Fibroblast of skin of left biceps (primary cell): ENCODE measurements at regions not wholly inside any gene's neighbourhood (a gene's known extent, or its start where the extent isn't known, plus 50 kb on each side); places are given as distances from the start of the nearest gene placed in this dataset.
"Not testable (repeated sequence)": the region's sequence is repeated elsewhere in the genome, so short reads cannot be mapped to it uniquely, and the experiment has no call there.

Experiments
- DNase-seq, 2 experiments: peaks; one replicate each; pipeline ENCODE4 v3.0.0-alpha.2; 2013; ENCODE audit warnings: low read depth in 2 of 2

DNA sequence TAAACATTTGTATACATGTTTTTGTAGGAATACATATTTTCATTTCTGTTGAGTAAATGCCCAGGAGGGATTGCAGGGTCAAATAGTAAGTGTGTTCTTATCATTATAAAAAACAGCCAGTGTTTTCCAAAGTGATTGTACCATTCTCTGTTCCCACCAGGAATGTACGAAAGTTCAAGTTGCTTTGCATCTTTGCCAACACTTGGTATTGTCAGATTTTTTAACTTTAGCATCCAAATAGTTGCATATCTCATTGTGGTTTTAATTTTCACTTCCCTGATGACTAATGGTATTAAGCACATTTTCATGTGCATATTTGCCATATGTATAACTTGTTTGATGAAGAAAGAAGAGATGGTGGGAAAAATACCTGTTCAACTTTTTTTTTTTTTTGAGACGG, 213.9 kb downstream of the ZNF365 start:
- no peak for DNase-seq

- no peak for DNase-seq
These were observed 214.8 kb upstream of the ADO start for GRCh38 chr10:62589689-62590088.

- DNase-seq = no peak
These were observed 214.2 kb upstream of the ADO start for GRCh38 chr10:62590306-62590705.

- DNase-seq = no peak
These were observed 210.4 kb upstream of the ADO start for GRCh38 chr10:62594093-62594520.

- peak; percentile 74 to 75 for DNase-seq
These were observed 207.3 kb upstream of the ADO start for GRCh38 chr10:62597226-62597625.

- no peak for DNase-seq
These were observed 205.4 kb upstream of the ADO start for GRCh38 chr10:62599161-62599560.

DNA sequence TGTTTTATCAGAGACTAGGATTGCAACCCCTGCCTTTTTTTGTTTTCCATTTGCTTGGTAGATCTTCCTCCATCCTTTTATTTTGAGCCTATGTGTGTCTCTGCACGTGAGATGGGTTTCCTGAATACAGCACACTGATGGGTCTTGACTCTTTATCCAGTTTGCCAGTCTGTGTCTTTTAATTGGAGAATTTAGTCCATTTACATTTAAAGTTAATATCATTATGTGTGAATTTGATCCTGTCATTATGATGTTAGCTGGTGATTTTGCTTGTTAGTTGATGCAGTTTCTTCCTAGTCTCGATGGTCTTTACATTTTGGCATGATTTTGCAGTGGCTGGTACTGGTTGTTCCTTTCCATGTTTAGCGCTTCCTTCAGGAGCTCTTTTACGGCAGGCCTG, 198.0 kb upstream of the ADO start:
- not testable (repeated sequence) for DNase-seq

DNA sequence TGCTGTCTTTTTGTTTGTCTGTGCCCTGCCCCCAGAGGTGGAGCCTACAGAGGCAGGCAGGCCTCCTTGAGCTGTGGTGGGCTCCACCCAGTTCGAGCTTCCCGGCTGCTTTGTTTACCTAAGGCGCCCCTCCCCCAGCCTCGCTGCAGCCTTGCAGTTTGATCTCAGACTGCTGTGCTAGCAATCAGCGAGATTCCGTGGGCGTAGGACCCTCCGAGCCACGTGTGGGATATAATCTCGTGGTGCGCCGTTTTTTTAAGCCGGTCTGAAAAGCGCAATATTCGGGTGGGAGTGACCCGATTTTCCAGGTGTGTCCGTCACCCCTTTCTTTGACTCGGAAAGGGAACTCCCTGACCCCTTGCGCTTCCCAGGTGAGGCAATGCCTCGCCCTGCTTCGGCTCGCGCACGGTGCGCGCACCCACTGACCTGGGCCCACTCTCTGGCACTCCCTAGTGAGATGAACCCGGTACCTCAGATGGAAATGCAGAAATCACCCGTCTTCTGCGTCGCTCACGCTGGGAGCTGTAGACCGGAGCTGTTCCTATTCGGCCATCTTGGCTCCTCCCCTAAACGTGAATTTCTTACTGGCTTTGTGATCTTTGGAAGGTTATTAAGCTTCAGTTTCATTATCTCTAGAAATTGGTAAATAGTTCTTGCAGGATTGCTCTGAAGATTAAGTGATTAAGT, 196.2 kb upstream of the ADO start:
- DNase-seq = not testable (repeated sequence)

- no peak for DNase-seq
These were observed 193.8 kb upstream of the ADO start for GRCh38 chr10:62610649-62611229.

- peak; percentile 50 to 54 for DNase-seq
These were observed 191.1 kb upstream of the ADO start for GRCh38 chr10:62613424-62613823.

DNA sequence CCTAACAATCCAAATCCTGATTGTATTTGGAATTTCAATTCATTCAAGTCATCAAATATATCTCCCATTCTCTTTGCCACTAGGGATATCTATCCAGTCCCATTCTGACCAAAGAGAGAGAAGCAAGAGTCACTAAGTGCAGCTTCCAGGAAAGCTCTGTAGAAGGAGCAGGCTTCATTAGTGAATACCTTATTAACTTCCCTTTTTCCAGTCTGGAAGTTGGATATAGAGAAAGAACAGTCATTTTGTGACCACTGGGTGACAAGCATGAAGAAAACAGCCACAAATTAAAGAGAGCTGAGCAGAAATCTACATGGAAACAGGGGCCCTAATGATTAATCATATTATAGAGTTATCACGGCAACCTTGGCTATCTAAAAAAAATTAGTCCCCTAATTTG, 190.7 kb upstream of the ADO start:
- DNase-seq = no peak

DNA sequence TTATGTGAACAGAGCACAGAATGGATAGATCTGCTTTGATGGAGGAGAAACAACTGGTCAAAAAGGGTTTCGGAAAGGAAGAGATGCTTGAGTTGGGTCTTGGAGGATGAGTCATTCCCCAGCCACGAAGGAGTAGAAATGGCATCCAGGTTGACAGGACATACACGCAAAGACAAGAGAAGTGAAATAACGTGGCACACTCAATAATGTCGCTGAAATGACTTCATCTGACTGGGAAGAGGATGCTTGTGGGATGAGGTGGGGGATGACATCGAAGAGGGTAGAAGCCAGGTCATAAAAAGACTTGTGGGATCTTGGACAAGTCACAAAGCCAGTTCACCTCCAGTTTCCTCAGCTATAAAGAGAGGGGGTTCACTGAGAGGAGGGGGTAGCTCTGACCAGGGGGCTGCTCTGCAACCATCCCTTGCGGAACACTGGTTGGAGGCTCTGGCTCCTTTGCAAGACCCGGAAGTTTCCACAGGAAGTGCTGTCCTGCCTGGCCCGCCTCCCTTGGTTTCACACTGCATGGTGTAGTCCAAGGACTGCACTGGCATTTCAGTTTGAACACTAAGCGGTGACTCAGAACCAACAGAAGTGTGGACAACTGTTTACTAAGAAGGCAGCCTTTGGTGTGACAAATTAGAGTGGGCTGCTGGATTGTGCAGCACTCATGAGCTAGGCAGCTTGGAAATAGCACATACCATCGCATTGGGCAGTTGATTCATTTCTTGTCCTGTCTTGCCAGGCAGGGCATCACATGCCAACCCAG, 189.9 kb upstream of the ADO start:
- no peak for DNase-seq

- no peak for DNase-seq
These were observed 187.5 kb upstream of the ADO start for GRCh38 chr10:62616885-62617590.

DNA sequence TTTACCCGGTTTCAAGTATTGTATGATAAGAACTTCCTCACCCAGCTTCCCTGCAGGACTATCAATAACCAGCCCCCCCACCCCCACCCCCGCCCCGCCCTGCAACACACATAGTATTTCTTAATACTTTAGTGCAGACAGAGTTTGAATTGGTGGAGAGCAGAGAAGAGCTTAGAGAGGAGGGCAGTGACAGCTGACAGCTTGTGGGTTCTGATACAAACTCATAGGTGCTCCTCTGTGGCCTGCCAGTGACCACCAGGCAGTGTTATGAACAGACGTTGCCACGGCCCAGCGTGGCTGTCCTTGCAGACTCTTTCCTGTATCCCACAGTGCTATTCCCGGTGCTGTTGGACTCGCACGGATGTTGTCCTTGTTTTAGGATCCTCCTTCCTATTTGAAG, 186.9 kb upstream of the ADO start:
- no peak for DNase-seq

GRCh38 chr10:62618054-62618453, 186.5 kb upstream of the ADO start:
- no peak for DNase-seq

DNA sequence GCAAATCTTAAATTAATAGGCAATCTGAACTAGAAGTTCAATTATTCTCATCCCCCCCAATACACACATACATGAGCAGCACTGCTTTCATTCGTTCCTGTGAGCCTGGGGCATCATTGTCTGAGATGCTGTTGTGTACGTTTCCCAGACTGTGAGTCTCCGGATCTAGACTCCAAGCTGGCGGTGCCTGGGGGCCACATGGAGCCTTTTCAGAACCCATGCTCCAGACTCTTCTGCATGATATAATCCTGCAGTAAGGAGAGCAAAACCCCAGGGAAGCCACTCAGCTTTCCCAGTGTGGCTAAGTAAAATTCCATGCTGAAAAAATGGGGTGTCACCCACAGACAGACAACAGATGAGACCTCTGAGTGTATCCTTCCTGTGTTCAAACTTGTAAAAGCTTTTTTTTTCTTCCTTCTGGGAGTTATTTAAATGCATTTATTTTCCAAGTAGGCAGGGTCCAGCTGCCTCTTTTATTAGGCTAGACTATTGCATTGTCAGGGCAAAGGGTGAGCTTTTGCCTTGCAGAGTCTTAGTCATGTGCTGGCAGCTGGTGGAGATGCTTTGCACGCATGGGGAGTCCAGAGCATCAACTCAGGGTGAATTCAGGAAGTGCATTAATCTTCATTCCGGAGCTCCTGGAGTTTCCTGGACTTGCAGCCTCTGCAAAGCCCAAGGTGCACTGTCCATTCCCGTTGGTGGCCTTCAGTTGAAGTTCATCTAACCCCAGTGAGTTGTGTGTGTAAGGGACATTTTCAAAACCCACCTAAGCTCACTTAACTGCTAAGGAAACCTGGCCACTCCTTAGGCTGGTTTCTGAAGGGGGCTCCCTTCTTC, 185.7 kb upstream of the ADO start:
- peak; percentile 47 to 48 for DNase-seq

DNA sequence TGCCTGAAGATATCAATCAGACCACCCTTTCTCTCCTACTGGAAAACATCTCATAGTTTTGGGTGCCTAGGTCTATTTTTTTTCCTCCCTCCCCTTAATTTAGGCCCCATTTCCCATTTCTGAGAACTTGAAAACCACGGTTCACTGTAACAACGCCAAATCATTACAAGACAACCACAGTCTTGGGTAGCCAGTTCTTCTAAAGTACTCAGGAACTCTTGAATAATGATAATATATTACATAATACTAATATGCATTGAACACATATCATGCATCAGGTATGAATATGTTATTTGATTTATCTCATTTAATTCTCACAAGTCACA, 185.1 kb upstream of the ADO start:
- DNase-seq = no peak

DNA sequence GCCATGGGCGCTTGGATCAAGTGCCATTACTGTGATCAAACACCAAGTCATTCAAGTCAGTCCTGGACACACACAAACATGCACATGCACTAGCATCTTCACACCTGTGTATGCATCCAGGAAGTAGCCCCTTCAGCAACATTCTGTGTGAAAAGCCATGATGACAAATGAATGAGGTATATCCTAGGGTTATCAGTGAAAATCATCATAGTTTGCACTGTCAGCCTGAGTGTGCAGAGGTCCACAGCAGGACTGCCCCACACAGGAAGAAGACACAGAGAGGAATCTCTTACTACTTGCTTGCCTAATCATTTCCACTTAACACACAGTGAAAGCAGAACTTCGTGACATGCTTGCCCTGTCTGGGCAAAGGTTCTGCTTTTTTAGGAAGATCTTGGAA, 184.0 kb upstream of the ADO start:
- no peak for DNase-seq

GRCh38 chr10:62623223-62623622, 181.3 kb upstream of the ADO start:
- no peak for DNase-seq

DNA sequence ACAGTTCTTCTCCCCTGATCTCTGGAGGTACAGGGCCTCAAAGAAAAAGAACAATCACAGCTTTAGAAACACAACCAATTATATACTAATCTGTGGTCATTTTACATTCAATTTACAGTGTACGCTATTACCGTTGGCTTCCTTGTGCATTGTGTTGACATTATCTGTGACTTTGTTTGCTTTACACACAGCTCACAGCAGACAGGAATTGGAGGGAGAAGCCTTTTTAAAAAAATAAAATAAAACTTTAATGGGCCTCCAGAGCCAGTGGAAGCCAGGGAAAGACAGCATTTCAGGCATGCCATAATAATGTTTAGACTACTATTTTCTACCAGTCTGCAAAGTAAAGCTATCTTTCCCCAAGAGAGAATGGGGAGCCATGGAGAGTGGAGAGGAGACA, 179.0 kb upstream of the ADO start:
- DNase-seq = no peak

DNA sequence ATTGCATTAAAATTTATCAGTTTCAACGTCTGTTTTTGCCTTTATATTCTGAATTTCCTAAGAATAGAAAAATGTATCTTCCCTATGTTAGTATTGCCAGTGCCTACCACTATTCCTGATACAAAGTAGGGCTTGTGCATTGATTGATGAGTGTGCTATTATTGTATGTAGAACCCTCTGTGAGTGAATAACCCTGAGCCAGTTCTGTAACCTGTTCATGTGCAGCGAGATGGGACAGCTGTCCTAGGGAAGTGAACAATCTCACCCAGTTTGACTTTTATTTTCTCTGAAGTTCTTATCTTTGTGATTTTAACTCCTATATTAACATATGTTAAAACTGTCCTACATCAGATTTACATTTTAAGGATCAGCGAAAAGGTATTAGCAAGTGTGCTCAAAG, 178.4 kb upstream of the ADO start:
- DNase-seq = no peak

- DNase-seq = no peak
These were observed 177.7 kb upstream of the ADO start for GRCh38 chr10:62626817-62627216.
